Osteocyte (in vitro differentiated cells): ENCODE measurements at regions not wholly inside any gene's neighbourhood (a gene's known extent, or its start where the extent isn't known, plus 50 kb on each side); places are given as distances from the start of the nearest gene placed in this dataset.

Source experiments
- DNase-seq: peaks from one replicate; pipeline ENCODE4 v3.0.0; 2021; ENCODE audit warnings: mixed read lengths; ENCODE audit not compliant: unreplicated experiment; ENCODE audit errors: extremely low spot score
- H3K27ac Mint-ChIP-seq: one replicate; pipeline ENCODE4 v1.8.0; 2021; ENCODE audit warnings: mild to moderate bottlenecking, mixed read lengths; ENCODE audit not compliant: unreplicated experiment
- H3K27me3 Mint-ChIP-seq: one replicate; pipeline ENCODE4 v1.8.0; 2021; ENCODE audit warnings: mixed read lengths; ENCODE audit not compliant: unreplicated experiment
- H3K36me3 Mint-ChIP-seq: one replicate; pipeline ENCODE4 v1.8.0; 2021; ENCODE audit warnings: mixed read lengths; ENCODE audit not compliant: unreplicated experiment
- H3K4me1 Mint-ChIP-seq: one replicate; pipeline ENCODE4 v1.8.0; 2021; ENCODE audit warnings: mixed read lengths; ENCODE audit not compliant: unreplicated experiment
- H3K4me3 Mint-ChIP-seq: one replicate; pipeline ENCODE4 v1.8.0; 2021; ENCODE audit warnings: mild to moderate bottlenecking, moderate library complexity, mixed read lengths; ENCODE audit not compliant: unreplicated experiment
- H3K9me3 Mint-ChIP-seq: one replicate; pipeline ENCODE4 v1.8.0; 2021; ENCODE audit warnings: mixed read lengths; ENCODE audit not compliant: unreplicated experiment
- TF ChIP-seq, protein P1 (sequence below): fragments of 200-600 bp; sonication (generic); IDR thresholded peaks from 2 replicates; pipeline ENCODE4 v1.5.0; 2021; ENCODE audit warnings: antibody characterized with exemption, mild to moderate bottlenecking, moderate library complexity

GRCh38 chr17:79417476-79417988, 193.3 kb downstream of the RBFOX3 start:
- TF ChIP-seq, protein P1, sequence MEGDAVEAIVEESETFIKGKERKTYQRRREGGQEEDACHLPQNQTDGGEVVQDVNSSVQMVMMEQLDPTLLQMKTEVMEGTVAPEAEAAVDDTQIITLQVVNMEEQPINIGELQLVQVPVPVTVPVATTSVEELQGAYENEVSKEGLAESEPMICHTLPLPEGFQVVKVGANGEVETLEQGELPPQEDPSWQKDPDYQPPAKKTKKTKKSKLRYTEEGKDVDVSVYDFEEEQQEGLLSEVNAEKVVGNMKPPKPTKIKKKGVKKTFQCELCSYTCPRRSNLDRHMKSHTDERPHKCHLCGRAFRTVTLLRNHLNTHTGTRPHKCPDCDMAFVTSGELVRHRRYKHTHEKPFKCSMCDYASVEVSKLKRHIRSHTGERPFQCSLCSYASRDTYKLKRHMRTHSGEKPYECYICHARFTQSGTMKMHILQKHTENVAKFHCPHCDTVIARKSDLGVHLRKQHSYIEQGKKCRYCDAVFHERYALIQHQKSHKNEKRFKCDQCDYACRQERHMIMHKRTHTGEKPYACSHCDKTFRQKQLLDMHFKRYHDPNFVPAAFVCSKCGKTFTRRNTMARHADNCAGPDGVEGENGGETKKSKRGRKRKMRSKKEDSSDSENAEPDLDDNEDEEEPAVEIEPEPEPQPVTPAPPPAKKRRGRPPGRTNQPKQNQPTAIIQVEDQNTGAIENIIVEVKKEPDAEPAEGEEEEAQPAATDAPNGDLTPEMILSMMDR = no peak
- Mint-ChIP-seq H3K36me3 (no peaks in the 10 kb centered on the region), H3K27me3 (no peaks in the 10 kb centered on the region), H3K27ac (no peak overlapping the region), H3K4me1 (peaks cover 44% of the 10 kb centered on the region), H3K4me3 (no peak overlapping the region), H3K9me3 (no peaks in the 10 kb centered on the region)
- DNase-seq = no peak

DNA sequence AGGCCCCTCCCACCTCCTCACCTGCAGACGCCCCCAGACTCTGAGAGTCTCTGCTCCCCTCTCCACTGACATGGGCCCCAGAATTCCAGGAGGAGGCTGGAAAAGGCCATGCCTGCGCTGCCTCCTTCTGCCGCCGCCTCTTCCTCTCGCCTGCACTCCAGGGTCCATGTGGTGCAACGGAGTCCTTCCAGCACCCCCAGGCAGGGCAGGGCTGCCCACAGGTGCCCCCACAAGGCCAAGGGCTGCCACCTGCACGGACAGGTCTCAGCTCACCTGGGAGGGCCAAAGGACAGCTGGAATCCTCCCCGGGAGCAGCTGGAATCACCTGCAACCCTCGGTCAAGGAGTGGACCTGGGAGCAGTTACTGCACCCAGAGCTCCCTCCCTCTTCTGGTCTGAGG, 194.9 kb downstream of the RBFOX3 start:
- Mint-ChIP-seq H3K4me3 (no peak overlapping the region), H3K9me3 (no peaks in the 10 kb centered on the region), H3K4me1 (peaks cover 30% of the 10 kb centered on the region), H3K27me3 (no peaks in the 10 kb centered on the region), H3K36me3 (no peaks in the 10 kb centered on the region), H3K27ac (no peak overlapping the region)
- no peak for DNase-seq
- TF ChIP-seq, protein P1 = no peak

DNA sequence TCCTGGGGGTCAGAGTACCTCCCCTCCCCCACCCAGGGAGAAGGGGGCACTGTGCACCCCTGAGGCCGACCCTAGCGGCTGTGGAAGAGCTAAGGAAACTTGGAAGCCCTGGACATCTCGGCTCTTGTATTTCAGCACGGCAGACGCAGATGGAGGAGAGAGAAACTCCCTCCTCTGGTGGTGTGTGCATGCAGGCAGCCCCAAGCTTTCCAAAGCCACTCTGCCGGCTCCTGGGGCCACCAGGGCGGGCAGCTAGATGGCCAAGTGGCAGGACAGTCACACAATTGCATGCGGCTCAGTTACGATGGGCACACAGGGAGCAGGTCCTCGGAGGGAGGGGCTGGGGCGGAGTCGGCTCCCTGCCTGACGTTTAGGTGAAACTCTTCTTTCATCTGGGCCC, 195.5 kb downstream of the RBFOX3 start:
- Mint-ChIP-seq H3K27ac (no peak overlapping the region), H3K4me3 (no peak overlapping the region), H3K4me1 (peaks cover 24% of the 10 kb centered on the region), H3K36me3 (no peaks in the 10 kb centered on the region), H3K27me3 (no peaks in the 10 kb centered on the region), H3K9me3 (no peaks in the 10 kb centered on the region)
- TF ChIP-seq, protein P1 = no peak
- DNase-seq = no peak

DNA sequence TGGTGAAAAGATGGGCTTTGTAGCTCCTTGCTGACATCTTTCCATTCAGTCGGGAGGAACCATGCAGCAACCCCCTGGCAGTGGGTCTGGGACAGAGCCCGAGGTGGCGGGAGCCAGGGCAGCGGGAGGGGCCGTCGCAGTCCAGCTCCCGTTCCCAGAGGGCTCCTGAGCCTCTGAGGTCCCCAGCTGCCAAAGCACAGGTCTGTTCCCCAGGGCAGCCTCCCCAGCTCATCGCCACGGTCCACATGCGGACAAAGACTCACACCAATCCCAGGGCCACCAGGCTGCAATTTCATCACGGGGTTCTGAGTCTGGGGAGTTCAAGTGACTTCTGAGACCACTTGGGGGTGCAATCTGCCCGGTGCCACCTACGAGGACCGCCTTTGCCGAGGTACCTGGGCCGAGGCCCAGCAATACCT, 196.0 kb downstream of the RBFOX3 start:
- no peaks in the 10 kb centered on the region for H3K9me3 Mint-ChIP-seq
- TF ChIP-seq, protein P1 = no peak
- no peak for DNase-seq
- peaks cover 4% of the 10 kb centered on the region for H3K27me3 Mint-ChIP-seq
- no peaks in the 10 kb centered on the region for H3K36me3 Mint-ChIP-seq
- peaks cover 24% of the 10 kb centered on the region for H3K4me1 Mint-ChIP-seq
- no peak overlapping the region for H3K4me3 Mint-ChIP-seq
- no peak overlapping the region for H3K27ac Mint-ChIP-seq

- TF ChIP-seq, protein P1 = no peak
- Mint-ChIP-seq H3K4me1 (peaks cover 18% of the 10 kb centered on the region), H3K4me3 (no peak overlapping the region), H3K27me3 (peaks cover 4% of the 10 kb centered on the region), H3K9me3 (no peaks in the 10 kb centered on the region), H3K27ac (no peak overlapping the region), H3K36me3 (no peaks in the 10 kb centered on the region)
- no peak for DNase-seq
Observed at GRCh38 chr17:79414063-79414792, 196.6 kb downstream of the RBFOX3 start.
